GM13976 (cell line): ENCODE measurements at regions not wholly inside any gene's neighbourhood (a gene's known extent, or its start where the extent isn't known, plus 50 kb on each side); places are given as distances from the start of the nearest gene placed in this dataset.
"Not testable (repeated sequence)": the region's sequence is repeated elsewhere in the genome, so short reads cannot be mapped to it uniquely, and the experiment has no call there.

Experiments
- DNase-seq: peaks from one replicate; pipeline ENCODE4 v3.0.0; 2012; ENCODE audit warnings: low spot score
- in situ Hi-C: fragments of 300-500 bp; cut with MboI; formaldehyde crosslinking; loops from one replicate; pipeline ENCODE4 v1.12.0; 2022; ENCODE audit warnings: low sequenced_read_pairs, mixed read lengths, inconsistent platforms; ENCODE audit not compliant: unreplicated experiment
- TF ChIP-seq, protein P1 (sequence below): IDR thresholded peaks from 2 replicates; pipeline ENCODE4 v1.5.1; 2012; ENCODE audit warnings: borderline replicate concordance, mild to moderate bottlenecking; ENCODE audit not compliant: insufficient read depth; ENCODE audit errors: extremely low read depth, missing control alignments, control extremely low read depth

DNA sequence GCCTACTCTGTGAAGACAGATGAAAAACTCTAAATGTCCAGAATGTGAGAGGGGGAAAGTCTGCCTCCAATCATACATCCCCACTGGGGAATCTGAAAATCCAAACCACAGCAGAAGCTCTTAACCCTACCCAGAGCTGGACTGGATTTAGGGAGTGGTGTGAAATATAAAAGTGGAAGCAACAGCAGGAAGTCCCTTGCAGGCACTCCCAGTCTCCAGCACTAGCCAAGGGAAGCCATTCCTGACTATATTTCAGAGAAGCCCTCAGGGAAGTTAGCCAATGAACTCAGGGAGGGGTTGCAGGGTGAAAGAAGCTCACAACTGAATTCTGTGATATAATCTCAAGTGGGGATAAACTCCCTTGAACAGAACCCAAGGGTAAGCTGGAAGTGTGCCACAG, 51.5 kb downstream of the CRPPA start:
- in situ Hi-C loops = no loop called here
- DNase-seq = no peak
- TF ChIP-seq, protein P1, sequence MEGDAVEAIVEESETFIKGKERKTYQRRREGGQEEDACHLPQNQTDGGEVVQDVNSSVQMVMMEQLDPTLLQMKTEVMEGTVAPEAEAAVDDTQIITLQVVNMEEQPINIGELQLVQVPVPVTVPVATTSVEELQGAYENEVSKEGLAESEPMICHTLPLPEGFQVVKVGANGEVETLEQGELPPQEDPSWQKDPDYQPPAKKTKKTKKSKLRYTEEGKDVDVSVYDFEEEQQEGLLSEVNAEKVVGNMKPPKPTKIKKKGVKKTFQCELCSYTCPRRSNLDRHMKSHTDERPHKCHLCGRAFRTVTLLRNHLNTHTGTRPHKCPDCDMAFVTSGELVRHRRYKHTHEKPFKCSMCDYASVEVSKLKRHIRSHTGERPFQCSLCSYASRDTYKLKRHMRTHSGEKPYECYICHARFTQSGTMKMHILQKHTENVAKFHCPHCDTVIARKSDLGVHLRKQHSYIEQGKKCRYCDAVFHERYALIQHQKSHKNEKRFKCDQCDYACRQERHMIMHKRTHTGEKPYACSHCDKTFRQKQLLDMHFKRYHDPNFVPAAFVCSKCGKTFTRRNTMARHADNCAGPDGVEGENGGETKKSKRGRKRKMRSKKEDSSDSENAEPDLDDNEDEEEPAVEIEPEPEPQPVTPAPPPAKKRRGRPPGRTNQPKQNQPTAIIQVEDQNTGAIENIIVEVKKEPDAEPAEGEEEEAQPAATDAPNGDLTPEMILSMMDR = no peak

DNA sequence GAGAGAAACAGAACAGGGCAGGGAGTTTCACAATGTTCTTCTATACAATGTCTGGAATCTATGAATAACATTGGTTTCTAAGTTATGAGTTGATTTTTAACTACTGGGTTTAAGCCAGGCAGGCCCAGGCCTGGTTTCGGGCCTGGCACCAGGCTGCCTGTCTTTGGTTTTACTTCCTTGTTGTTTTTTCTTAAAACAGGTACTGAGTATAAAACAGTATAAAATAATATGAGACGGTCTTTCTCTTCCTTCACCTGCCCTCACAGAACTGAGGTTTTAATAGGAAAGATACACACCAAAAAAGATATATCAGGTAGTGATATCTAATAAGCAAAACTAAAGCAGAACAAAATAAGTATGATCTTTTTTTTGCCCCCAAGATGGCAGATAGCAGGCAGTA, 52.0 kb downstream of the CRPPA start:
- in situ Hi-C loops, DNase-seq: not testable (repeated sequence)

DNA sequence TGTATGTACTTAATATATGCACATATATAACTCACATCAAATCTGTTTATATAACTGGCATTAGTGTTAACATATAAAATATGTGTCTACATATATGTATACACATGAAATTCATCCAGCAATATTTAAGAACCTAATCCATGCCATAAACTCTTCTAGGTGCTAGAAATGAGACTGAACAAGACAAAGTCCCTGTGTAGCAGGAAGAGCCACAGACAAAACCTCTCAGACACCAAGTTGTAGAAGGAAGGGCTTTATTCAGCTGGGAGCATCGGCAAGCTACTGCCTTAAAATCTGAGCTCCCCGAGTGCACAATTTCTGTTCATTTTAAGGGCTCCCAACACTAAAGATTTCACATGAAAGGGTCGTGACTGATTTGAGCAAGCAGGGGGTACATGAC, 52.5 kb downstream of the CRPPA start:
- TF ChIP-seq, protein P1 = no peak
- in situ Hi-C loops = no loop called here
- DNase-seq = no peak

DNA sequence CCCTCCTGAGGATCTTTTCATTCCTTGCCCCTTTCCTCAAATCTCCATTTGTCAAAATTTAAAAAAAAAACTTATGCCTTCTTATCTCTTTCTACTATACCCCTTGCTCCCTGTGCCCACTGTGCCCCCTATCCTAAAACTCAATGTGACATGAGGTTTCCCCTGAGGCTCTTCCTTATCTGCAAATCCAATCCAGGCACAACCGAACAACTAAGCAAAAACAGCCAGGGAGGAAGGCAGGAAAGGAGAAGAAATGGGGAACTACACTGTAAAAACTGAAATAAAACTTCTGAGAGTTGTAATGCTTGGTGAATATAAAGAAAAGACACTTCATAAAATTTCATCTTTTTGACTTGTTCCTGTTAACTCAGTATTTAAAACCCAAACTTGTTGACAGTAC, 54.2 kb downstream of the CRPPA start:
- in situ Hi-C loops = no loop called here
- TF ChIP-seq, protein P1 = no peak
- no peak for DNase-seq

DNA sequence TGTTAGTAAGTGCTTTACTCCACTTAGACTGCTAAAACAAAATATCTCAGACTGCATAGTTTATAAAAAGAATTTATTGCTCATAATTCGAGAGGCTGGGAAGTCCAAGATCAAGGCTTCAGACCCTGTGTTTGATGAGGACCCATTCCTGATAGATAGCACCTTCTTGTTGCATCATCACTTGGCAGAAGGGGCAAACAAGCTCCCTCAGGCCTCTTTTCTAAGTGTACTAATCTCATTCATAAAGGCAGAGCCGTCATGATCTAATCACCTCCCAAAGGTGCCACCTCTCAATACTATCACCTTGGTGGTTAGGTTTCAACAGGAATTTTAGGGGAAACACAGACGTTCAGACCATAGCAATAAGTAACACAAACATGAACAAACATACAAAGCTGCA, 55.4 kb downstream of the CRPPA start:
- in situ Hi-C loops = no loop called here
- no peak for DNase-seq

DNA sequence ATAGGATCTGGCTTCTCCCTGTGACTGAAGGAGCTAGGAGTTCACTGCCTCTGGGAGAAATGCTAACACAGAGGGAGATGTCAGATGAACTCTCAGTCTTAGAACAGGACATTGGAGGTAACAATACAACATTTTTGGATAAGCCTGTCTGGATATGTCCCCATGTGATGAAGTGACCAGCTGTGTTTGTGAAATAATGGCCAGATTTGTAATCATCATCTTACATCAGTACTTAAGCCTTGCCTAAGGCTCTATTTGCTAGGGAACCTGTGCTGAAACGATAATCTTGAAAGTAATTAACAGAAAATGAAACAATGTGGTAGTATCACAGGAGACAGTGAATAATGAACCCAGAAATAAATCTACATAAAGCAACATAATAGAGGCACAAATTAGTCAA, 56.2 kb downstream of the CRPPA start:
- no peak for DNase-seq
- TF ChIP-seq, protein P1 = no peak
- in situ Hi-C loops = no loop called here

More for the DNA sequence above, 55.4 kb downstream of the CRPPA start:
- TF ChIP-seq, protein P1 = no peak

DNA sequence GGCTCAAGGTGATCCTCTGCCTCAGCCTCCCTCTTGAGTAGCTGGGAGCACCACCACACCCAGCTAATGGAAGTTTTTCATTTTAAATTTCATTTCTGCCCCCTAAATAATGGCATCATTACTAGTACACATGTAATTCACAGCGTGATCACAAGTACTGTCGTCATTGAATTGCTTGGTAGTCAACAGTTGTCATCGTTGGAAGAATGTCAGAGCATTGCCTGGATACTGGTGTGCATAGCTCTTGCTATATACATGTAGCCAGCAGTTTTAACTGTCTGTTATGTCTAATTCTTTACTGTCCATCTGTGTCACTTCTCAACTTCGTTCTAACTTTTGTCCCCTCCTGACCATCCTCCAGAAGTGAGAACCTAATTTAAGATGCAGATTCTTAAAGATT, 62.1 kb downstream of the CRPPA start:
- TF ChIP-seq, protein P1 = no peak
- no peak for DNase-seq
- in situ Hi-C loops = no loop called here
